SW 1271 (cell line): ENCODE measurements at regions not wholly inside any gene's neighbourhood (a gene's known extent, or its start where the extent isn't known, plus 50 kb on each side); places are given as distances from the start of the nearest gene placed in this dataset.
"Not testable (repeated sequence)": the region's sequence is repeated elsewhere in the genome, so short reads cannot be mapped to it uniquely, and the experiment has no call there.

ENCODE experiments used
- DNase-seq, 2 experiments: peaks; one replicate each; lab custom pipeline; 2025; lab: John Stamatoyannopoulos, UW

- DNase-seq, result no peak
These were observed 70.0 kb upstream of the PPP1R26 start for GRCh38 chr9:135409286-135410200.

DNA sequence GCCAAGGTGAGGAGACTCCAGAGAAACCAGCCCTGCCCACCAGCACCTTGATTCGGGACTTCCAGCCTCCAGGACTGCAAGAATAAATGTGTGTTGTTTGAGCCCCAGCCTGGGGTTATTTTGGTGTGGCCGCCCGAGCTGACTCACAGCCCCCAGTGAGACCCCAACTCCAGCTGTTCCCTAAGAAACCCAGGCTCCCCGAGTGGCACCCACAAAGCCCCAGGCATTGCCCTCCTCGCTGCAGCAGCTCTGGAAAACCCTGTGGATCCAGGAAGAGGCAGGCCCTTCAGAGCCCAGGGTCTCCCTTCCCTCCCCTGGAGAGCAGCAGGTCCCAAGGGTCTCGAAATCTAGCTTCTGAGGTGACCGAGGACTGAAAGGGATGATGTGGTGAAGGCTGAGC is 69.2 kb upstream of the PPP1R26 start:
- no peak for DNase-seq

GRCh38 chr9:135410831-135411473 is 68.6 kb upstream of the PPP1R26 start:
- no peak for DNase-seq

- not testable (repeated sequence) for DNase-seq
These were observed 68.0 kb upstream of the PPP1R26 start for GRCh38 chr9:135411605-135412004.

GRCh38 chr9:135412315-135413085 is 67.1 kb upstream of the PPP1R26 start:
- peak in 1 of 2 experiments; percentile 60 for DNase-seq

- DNase-seq, result no peak
These were observed 66.6 kb upstream of the PPP1R26 start for GRCh38 chr9:135413086-135413375.

- no peak for DNase-seq
These were observed 66.1 kb upstream of the PPP1R26 start for GRCh38 chr9:135413461-135413860.

DNA sequence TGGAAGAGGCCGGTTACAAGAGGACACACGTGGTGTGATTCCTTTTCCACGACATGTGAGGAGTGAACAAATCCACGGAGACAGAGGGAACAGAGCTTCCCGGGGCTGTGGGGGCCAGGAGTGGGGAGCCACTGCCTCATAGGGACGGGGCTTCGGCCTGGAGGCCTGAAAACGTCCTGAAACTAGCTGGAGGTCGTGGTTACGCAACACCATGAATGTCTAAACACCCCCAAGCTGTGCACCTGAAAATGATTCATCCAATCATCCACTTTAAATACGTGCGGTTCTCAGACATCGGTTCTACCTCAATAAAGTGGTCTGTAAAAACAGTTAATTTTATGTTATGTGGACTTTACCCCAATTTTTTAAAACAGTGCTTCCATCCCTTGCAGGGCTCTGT is 65.3 kb upstream of the PPP1R26 start:
- DNase-seq, result no peak

- no peak for DNase-seq
These were observed 64.0 kb upstream of the PPP1R26 start for GRCh38 chr9:135415586-135415985.

DNA sequence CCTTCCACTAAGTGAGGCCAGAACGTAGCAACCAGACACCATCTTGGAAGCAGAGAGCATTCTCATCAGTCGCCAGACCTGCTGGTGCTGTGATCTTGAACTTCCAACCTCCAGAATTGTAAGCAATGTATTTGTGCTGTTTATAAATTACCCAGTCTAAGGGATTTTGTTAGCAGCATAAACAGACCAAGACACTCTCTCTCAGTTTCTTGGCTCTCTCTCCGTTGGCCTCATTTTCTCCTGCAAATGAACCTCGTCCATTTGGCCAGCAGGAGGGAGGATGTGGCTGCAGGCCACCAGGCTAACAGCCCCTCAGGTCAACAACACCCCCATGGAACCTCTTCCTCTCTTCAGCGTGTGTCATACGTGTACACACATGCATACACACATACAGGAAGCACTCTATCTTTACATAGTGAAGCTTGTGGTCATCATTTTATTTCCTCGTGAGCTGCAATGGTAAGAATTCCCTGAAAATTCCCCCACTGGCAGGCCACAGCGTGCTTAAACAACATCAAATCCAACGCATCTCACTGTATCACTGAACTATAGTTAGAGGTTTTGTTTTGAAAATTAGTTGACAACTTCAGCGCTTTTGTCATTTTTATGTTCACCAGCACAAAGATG is 62.8 kb upstream of the PPP1R26 start:
- DNase-seq, result no peak

DNA sequence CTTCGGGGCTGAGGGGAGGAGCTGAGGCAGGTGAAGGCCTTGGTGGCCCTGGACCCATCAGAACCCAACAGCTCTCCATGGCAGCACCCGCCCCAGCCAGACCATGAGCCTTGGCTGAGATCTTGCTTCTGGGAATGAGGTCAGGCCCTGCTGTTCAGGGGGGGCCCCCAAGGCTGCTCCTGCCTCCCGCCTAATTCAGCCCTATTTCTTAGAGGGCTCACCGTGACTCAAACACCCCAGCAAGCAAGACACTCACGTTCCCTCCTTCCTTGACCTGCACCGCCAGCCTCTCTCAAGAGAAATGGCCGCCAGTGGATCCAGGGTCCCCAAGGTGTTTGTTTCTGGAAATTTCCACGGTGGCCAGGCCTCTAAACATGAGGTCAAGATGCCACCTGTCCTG is 61.4 kb upstream of the PPP1R26 start:
- no peak for DNase-seq

DNA sequence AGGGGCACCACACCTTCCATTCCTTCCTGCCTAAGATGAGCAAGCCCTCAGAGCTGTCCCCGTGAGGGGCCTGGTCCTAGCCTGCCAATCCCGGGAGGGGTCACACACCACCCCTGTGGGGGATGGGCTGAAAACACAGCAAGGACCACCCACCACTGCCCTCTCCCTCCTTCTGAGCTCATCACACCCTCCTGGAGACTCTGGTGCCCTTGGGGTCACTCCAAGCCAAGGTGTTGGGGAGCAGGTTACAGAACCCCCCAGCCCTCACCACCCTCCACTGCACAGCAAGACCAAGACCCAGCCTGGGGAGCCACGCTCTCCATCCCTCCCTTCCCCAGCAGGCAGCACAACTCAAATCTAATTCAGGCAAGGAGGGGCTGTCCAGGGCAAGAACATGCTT is 60.5 kb upstream of the PPP1R26 start:
- DNase-seq, result no peak

DNA sequence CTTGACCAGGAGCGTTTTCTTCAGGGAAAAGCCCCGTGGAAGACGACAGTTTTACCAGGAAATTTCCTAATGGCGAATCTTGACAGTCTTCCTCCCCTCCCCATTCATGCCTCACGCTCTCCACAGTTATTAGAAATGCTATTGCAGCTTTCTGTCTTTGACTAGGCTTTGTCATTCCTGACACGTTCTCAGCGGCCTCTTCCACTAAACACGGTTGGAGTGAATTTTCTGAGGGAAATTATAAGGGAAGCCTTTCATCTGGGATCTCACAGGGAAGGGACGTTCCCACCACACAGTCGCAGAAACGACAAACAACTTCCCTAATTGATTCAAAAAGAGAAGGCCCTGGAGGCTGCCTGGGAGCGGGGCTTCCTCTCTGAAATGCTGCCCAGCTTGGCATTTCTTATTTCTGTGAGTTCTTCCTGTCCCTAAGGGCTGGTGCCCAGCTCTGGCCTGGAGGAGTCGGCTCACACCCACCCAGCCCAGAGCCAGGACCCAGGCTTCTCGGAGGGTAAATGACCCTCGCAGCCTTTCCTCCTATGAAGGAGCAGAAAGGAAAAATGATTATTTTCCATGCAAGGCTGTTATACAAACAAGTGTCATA is 57.1 kb upstream of the PPP1R26 start:
- DNase-seq, result no peak

- DNase-seq, result no peak
These were observed 55.9 kb upstream of the PPP1R26 start for GRCh38 chr9:135423725-135424124.
